IPS DF 6.9 (cell line): ENCODE measurements at regions not wholly inside any gene's neighbourhood (a gene's known extent, or its start where the extent isn't known, plus 50 kb on each side); places are given as distances from the start of the nearest gene placed in this dataset.
"Not testable (repeated sequence)": the region's sequence is repeated elsewhere in the genome, so short reads cannot be mapped to it uniquely, and the experiment has no call there.

ENCODE experiments used
- DNase-seq: peaks from one replicate; pipeline ENCODE4 v3.0.0-alpha.2; 2013; ENCODE audit warnings: low read depth, low spot score
- H3K27ac ChIP-seq: one replicate; pipeline ENCODE4 v1.5.1; 2013; ENCODE audit warnings: low read length, control low read depth
- H3K27me3 ChIP-seq: 2 replicates; pipeline ENCODE4 v1.6.1; 2013; ENCODE audit warnings: mild to moderate bottlenecking, low read length; ENCODE audit not compliant: control insufficient read depth, insufficient read depth
- H3K36me3 ChIP-seq: 2 replicates; pipeline ENCODE4 v1.6.1; 2013; ENCODE audit warnings: low read length; ENCODE audit not compliant: control insufficient read depth, insufficient read depth
- H3K4me1 ChIP-seq: 2 replicates; pipeline ENCODE4 v1.6.1; 2013; ENCODE audit warnings: low read length; ENCODE audit not compliant: control insufficient read depth, insufficient read depth
- H3K4me3 ChIP-seq: 2 replicates; pipeline ENCODE4 v1.5.1; 2013; ENCODE audit warnings: mild to moderate bottlenecking, low read length
- H3K9me3 ChIP-seq: 2 replicates; pipeline ENCODE4 v1.6.1; 2013; ENCODE audit warnings: low read length, inconsistent platforms; ENCODE audit not compliant: control insufficient read depth, insufficient read depth
- WGBS: extraction: QIAGEN DNeasy Blood & Tissue Kit; methylation state at CpG from one replicate; pipeline ENCODE4 v1.1.7; 2013; ENCODE audit warnings: mixed read lengths, missing lambda C conversion rate; ENCODE audit not compliant: insufficient read length, insufficient coverage; 5-methylcytosine and 5-hydroxymethylcytosine counted together

GRCh38 chr1:239987103-239987745 is 104.5 kb upstream of the FMN2 start:
- no CpG with 5 or more reads among the region's 2 CpGs for WGBS
- Histone ChIP-seq H3K27me3 (no peaks in the 10 kb centered on the region), H3K27ac (no peak overlapping the region), H3K36me3 (no peaks in the 10 kb centered on the region), H3K4me1 (no peaks in the 10 kb centered on the region), H3K9me3 (peaks cover 2% of the 10 kb centered on the region; the same call in 1 of the 2 replicates), H3K4me3 (no peak overlapping the region)
- no peak for DNase-seq

- no CpG with 5 or more reads among the region's 2 CpGs for WGBS
- no peak for DNase-seq
These were observed 101.7 kb upstream of the FMN2 start for GRCh38 chr1:239989990-239990389.

GRCh38 chr1:239992566-239992965 is 99.1 kb upstream of the FMN2 start:
- no CpG with 5 or more reads among the region's 8 CpGs for WGBS
- not testable (repeated sequence) for DNase-seq

More at GRCh38 chr1:239989990-239990389, 101.7 kb upstream of the FMN2 start:
- no peaks in the 10 kb centered on the region for H3K4me1 ChIP-seq
- H3K9me3 ChIP-seq: no peaks in the 10 kb centered on the region; the same call in 1 of the 2 replicates
- H3K36me3 ChIP-seq: no peaks in the 10 kb centered on the region
- H3K27me3 ChIP-seq: no peaks in the 10 kb centered on the region
- H3K4me3 ChIP-seq: no peak overlapping the region
- H3K27ac ChIP-seq: no peak overlapping the region

GRCh38 chr1:239993366-239993765 is 98.3 kb upstream of the FMN2 start:
- H3K4me3 ChIP-seq: no peak overlapping the region
- H3K9me3 ChIP-seq: no peaks in the 10 kb centered on the region
- H3K36me3 ChIP-seq: no peaks in the 10 kb centered on the region
- DNase-seq: no peak
- no peaks in the 10 kb centered on the region for H3K27me3 ChIP-seq
- H3K4me1 ChIP-seq: no peaks in the 10 kb centered on the region
- no CpG with 5 or more reads among the region's 4 CpGs for WGBS
- no peak overlapping the region for H3K27ac ChIP-seq

More at GRCh38 chr1:239992566-239992965, 99.1 kb upstream of the FMN2 start:
- H3K9me3 ChIP-seq, H3K4me1 ChIP-seq, H3K36me3 ChIP-seq, H3K27ac ChIP-seq, H3K4me3 ChIP-seq, H3K27me3 ChIP-seq: not testable (repeated sequence)

- Histone ChIP-seq H3K4me3 (no peak overlapping the region), H3K27ac (no peak overlapping the region), H3K4me1 (no peaks in the 10 kb centered on the region), H3K36me3 (no peaks in the 10 kb centered on the region), H3K9me3 (no peaks in the 10 kb centered on the region), H3K27me3 (no peaks in the 10 kb centered on the region)
- no peak for DNase-seq
- no CpG with 5 or more reads among the region's 3 CpGs for WGBS
These were observed 96.4 kb upstream of the FMN2 start for GRCh38 chr1:239995281-239995680.

- no peak overlapping the region for H3K27ac ChIP-seq
- DNase-seq: no peak
- H3K27me3 ChIP-seq: no peaks in the 10 kb centered on the region
- H3K9me3 ChIP-seq: no peaks in the 10 kb centered on the region
- no CpG with 5 or more reads among the region's 6 CpGs for WGBS
- H3K36me3 ChIP-seq: no peaks in the 10 kb centered on the region
- H3K4me1 ChIP-seq: no peaks in the 10 kb centered on the region
- H3K4me3 ChIP-seq: no peak overlapping the region
These were observed 94.5 kb upstream of the FMN2 start for GRCh38 chr1:239997160-239997514.

GRCh38 chr1:239997515-239998311 is 94.0 kb upstream of the FMN2 start:
- H3K4me1 ChIP-seq: no peaks in the 10 kb centered on the region
- WGBS: no CpG with 5 or more reads among the region's 104 CpGs
- H3K4me3 ChIP-seq: no peak overlapping the region
- DNase-seq: no peak
- H3K9me3 ChIP-seq: no peaks in the 10 kb centered on the region
- H3K36me3 ChIP-seq: no peaks in the 10 kb centered on the region
- H3K27me3 ChIP-seq: no peaks in the 10 kb centered on the region
- no peak overlapping the region for H3K27ac ChIP-seq

- DNase-seq: no peak
- Histone ChIP-seq H3K4me1 (no peaks in the 10 kb centered on the region), H3K27ac (no peak overlapping the region), H3K9me3 (no peaks in the 10 kb centered on the region), H3K27me3 (no peaks in the 10 kb centered on the region), H3K36me3 (no peaks in the 10 kb centered on the region), H3K4me3 (no peak overlapping the region)
- WGBS: no CpG with 5 or more reads among the region's 3 CpGs
These were observed 93.4 kb upstream of the FMN2 start for GRCh38 chr1:239998312-239998649.

- no peak for DNase-seq
- H3K36me3 ChIP-seq: no peaks in the 10 kb centered on the region
- H3K4me1 ChIP-seq: no peaks in the 10 kb centered on the region
- H3K9me3 ChIP-seq: no peaks in the 10 kb centered on the region
- H3K27me3 ChIP-seq: no peaks in the 10 kb centered on the region
- WGBS: no CpG with 5 or more reads among the region's 2 CpGs
- H3K27ac ChIP-seq: no peak overlapping the region
- H3K4me3 ChIP-seq: no peak overlapping the region
These were observed 92.5 kb upstream of the FMN2 start for GRCh38 chr1:239999170-239999569.

- Histone ChIP-seq H3K9me3 (no peaks in the 10 kb centered on the region), H3K27me3 (no peaks in the 10 kb centered on the region; the same call in 1 of the 2 replicates), H3K27ac (no peak overlapping the region), H3K4me1 (no peaks in the 10 kb centered on the region), H3K4me3 (no peak overlapping the region), H3K36me3 (no peaks in the 10 kb centered on the region)
- WGBS: no CpG with 5 or more reads among the region's 4 CpGs
- no peak for DNase-seq
These were observed 91.0 kb upstream of the FMN2 start for GRCh38 chr1:240000634-240001033.
